Epithelial cell of proximal tubule (primary cell): ENCODE measurements at regions not wholly inside any gene's neighbourhood (a gene's known extent, or its start where the extent isn't known, plus 50 kb on each side); places are given as distances from the start of the nearest gene placed in this dataset.

Experiments used
- DNase-seq: peaks from one replicate; pipeline ENCODE4 v3.0.0-alpha.2; 2011; ENCODE audit warnings: low read depth
- H3K4me3 ChIP-seq: 2 replicates; pipeline ENCODE4 v1.5.1; 2011; ENCODE audit warnings: low read depth, mild to moderate bottlenecking, low read length
- TF ChIP-seq, protein P1 (sequence below): conservative IDR thresholded peaks from 2 replicates; pipeline ENCODE4 v1.5.1; 2012; ENCODE audit warnings: low read depth, mild to moderate bottlenecking, low read length

DNA sequence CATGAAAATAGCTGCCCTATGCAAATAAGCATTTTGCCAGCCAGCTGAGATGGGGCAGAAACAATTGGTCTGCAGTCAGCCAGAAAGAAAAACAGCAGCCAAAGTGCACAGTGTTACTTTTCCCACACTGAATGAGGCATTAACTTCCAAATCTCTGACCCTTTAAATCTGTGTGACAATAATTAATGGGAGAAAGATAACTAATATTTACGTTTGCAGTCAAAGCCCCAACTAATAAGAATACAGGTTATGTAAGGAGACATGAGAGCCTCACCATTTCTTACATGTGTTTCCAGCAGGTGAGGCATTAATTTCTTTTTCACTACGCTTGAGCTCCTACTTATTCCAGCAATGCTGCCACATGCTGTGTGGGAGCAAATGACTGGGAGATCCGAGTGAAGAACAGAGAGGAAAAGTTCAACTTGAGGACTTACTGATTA, 339.0 kb downstream of the SATB2 start:
- DNase-seq: peak; percentile 74
- H3K4me3 ChIP-seq: no peak overlapping the region
- TF ChIP-seq, protein P1, sequence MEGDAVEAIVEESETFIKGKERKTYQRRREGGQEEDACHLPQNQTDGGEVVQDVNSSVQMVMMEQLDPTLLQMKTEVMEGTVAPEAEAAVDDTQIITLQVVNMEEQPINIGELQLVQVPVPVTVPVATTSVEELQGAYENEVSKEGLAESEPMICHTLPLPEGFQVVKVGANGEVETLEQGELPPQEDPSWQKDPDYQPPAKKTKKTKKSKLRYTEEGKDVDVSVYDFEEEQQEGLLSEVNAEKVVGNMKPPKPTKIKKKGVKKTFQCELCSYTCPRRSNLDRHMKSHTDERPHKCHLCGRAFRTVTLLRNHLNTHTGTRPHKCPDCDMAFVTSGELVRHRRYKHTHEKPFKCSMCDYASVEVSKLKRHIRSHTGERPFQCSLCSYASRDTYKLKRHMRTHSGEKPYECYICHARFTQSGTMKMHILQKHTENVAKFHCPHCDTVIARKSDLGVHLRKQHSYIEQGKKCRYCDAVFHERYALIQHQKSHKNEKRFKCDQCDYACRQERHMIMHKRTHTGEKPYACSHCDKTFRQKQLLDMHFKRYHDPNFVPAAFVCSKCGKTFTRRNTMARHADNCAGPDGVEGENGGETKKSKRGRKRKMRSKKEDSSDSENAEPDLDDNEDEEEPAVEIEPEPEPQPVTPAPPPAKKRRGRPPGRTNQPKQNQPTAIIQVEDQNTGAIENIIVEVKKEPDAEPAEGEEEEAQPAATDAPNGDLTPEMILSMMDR: no peak

DNA sequence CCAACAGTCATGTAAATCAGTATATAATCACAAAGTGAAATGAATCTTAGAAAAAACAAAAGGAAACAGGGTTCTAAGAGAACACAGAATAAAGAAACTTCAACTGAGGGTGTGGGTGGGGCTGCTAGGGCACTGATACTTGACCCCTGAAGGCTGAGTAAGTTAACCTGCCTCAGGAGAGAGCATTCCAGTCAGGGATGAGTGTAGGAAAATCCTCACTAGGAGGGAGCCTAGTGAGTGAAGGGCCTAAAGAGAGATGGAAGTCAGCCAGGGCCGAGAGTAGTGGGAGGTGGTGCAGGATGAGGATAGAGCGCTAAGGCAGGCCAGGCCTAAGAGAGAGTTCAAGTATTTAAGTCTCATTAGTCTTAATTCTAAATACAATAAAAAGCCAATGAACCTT, 342.6 kb downstream of the SATB2 start:
- H3K4me3 ChIP-seq: no peak overlapping the region
- TF ChIP-seq, protein P1: no peak
- DNase-seq: no peak

DNA sequence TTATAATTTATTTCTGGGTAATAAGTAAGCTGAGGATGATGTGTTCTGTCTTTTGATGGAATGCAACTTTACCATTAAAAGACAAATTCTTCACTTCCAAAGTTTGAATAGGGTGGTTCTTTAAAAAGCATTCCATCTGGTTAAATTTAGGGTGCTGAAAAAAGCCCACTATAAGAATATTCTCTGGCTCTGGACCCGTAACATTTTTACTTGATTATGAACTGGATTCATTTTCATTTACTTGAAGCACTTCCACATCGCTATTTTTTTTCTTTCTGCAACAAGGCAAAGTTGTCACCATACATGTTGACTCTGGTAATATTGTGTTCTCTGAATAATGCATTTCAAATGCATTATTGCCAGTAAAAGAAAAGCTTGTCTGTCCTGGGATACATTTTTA, 344.6 kb downstream of the SATB2 start:
- TF ChIP-seq, protein P1: no peak
- no peak overlapping the region for H3K4me3 ChIP-seq
- no peak for DNase-seq

DNA sequence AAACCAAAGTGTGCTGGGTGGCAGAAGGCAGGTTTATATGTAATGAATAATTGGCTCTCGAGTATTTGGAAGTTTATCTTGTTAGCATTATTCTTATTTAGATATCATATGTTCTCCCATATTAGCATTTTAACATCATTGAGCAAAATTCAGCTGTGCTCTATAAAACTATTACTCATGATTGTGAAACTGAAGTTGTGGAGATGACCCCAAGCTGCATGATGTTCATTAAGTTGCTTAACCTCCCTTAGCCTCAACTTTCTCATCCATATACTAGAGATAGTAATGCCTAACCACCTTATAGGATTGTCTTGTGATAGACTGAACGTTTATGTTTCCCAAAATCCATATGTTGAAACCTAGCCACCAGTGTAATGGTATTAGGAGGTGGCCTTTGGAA, 346.3 kb downstream of the SATB2 start:
- DNase-seq: no peak
- TF ChIP-seq, protein P1: no peak
- no peak overlapping the region for H3K4me3 ChIP-seq

DNA sequence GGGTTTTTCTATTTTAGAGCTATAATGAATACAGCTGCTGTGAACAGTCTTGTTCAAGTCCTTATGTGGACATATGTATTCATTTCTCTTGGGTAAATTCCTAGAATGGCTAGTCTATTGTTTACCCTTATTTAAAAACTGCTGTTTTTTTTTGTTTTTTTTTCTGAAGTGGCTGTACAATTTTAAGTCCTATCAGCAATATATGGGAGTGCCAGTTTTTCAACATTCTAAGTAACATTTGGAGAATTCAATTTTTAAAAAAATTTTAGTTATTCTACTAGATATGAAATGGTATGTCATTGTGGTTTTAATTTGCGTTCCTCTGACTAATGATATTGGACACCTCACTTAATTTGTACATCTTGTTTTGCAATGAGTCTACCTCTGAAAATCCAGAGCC, 349.7 kb downstream of the SATB2 start:
- TF ChIP-seq, protein P1: no peak
- no peak for DNase-seq
- H3K4me3 ChIP-seq: no peak overlapping the region

DNA sequence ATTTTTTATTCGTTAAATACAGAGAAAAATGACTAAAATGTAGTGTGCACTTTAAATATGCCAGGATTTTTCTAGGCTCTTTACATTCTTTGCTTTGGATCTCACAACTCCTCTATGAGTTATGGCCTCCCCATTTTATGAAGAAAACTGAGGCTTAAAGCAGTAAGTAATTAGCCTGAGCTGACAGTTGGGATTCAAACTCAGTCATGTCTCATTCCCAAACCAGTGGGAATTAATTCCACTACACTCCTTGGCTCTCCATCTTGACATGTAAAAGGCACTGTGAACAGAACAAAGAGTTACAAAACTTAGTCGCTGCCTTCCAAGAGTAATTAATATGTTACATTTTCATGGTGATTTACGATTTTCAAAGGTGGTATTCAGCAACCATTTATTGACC, 351.9 kb downstream of the SATB2 start:
- H3K4me3 ChIP-seq: no peak overlapping the region
- TF ChIP-seq, protein P1: no peak
- DNase-seq: no peak

DNA sequence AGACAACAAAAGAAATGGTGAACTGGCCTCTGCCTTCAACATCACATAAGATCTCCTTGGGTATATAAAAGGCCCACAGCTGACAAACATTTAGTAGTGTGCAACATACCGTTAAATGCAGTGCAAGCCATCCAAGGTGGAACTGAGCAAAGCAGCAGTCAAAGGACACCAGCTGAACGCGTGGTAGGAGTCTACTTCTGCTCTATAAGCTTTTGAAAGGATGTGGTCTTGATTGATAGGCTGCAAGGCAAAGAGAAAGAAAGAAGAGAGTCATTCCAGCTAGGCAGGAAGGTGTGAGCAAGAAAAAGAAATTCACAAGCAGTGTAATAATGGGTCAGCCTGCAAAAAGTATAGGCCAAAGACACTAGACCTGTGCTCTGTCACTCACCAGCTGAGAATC, 356.3 kb downstream of the SATB2 start:
- no peak for DNase-seq
- H3K4me3 ChIP-seq: no peak overlapping the region
- TF ChIP-seq, protein P1: no peak
